NAMALWA (cell line): ENCODE measurements at regions not wholly inside any gene's neighbourhood (a gene's known extent, or its start where the extent isn't known, plus 50 kb on each side); places are given as distances from the start of the nearest gene placed in this dataset.

Experiments used
- DNase-seq: peaks from one replicate; pipeline ENCODE4 v3.0.0-alpha.2; 2015; ENCODE audit warnings: low spot score

- no peak for DNase-seq
These were observed 981.0 kb upstream of the CDH2 start for GRCh38 chr18:29157905-29158304.

DNA sequence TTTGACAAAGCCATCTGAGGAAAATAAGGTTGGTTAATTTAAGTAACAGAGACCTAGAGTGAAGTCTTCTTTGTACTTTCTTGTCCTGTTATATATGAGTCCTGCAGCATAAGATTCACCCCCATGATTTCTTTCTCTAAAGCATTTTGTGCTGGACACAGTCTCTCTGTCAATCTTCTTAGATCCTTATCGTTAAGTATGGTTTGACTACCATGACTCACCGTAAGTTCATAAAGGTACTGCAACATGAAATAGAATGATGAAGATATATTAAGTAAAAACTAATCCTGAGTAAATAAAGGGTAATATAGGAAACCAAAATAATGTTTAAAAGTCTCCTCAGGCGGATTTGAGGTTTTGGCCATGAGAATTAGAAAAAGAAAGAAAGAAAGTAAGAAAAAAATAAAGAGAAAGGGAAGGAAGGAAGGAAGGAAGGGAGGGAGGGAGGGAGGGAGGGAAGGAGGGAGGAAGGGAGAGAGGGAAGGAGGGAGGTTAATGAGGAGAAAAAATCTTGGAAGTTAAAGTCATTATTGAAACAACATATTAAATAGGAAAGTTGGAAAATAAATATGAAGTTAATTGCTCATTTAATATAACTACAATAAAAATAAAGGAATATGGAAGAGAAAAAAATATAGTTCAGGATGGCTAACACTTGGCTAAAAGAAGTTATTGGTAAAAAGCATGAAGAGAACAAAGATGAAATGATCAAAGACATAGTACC lies 980.3 kb upstream of the CDH2 start:
- DNase-seq = no peak

DNA sequence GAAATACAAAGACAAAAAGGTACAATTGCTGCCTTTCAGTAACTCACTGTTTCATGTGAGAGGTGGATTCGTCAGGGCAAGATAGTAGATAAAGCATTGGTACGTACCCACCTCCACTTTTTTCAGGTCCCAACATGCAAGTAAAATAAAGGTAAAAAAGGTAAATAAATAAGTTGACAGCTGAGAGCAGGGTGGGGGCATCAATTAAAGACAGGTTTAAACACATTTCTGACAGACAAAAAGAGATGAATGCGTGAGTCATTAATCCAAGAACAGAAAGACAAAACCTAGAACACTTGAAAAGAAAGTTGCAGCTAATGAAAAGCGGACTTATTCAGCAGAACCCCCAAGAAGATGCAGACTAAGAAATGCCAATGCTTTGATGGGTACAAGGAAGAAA lies 979.6 kb upstream of the CDH2 start:
- no peak for DNase-seq

GRCh38 chr18:29154758-29155725 lies 978.1 kb upstream of the CDH2 start:
- DNase-seq = no peak

DNA sequence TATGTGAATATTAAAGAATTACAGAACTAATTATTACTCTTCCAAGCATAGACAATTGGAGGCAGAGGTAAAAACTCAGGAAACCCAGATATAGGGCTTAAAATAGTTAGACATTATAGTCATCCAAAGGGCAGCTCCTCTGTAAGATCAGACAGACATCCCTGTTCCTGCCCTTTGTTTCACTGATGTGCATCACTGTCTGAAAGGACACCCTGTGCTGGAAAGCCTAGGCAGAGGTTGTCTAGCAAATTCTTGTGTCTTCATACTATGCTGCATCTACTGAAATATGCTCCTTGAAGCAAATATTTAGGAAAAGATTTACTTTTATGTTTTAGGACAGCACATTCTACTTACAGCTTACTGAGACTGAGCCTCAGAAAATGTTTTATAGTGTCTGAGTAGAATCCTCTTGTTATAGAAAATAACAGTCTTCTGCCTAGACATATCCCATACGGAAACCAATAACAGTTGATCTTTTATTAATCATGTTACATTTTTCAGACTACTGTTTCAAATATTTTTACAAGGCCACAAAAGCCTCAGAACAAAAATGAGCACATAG lies 977.3 kb upstream of the CDH2 start:
- DNase-seq = no peak

GRCh38 chr18:29153091-29153490 lies 976.2 kb upstream of the CDH2 start:
- DNase-seq = no peak

GRCh38 chr18:29147944-29148343 lies 971.0 kb upstream of the CDH2 start:
- no peak for DNase-seq

DNA sequence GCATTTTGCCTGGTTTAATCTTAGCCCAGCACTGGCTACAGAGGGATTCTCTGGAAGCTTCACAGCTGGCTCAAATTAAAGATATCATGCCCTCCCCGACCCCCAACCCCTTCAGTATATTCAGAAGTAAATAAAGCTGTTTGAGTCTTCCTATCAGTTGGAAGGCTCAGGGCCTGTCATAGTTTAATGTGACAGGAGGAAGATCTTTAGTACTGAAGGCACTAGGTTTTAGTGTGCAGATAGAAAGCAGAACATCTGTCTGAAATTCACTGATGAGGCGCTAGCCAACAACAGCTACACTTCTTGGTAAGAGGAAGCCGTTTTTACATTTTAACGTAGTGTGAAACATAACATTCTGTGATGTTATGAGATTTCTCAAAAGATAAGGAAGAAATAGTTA lies 969.1 kb upstream of the CDH2 start:
- no peak for DNase-seq

- DNase-seq = no peak
These were observed 963.7 kb upstream of the CDH2 start for GRCh38 chr18:29140590-29140989.

GRCh38 chr18:29137773-29138495 lies 961.0 kb upstream of the CDH2 start:
- no peak for DNase-seq

- DNase-seq = no peak
These were observed 947.0 kb upstream of the CDH2 start for GRCh38 chr18:29123706-29124530.

DNA sequence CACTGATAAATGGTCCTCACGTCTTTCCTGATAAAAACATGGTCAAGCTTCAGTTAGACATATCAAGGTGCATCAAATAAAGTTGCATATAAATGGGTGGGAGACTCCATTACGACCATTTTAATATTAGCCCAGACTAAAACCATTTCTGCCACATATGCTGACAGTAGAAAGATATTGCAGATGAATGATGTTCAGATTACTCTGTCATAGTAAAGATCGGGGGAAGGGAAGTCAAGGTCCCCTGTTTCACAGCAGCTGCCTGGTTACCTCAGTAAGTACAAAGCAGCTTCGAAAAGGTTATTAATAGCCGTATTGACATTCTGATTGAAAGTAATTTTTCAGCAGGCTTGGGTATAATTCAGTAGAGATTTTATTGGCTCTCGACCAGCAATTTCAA lies 927.7 kb upstream of the CDH2 start:
- no peak for DNase-seq

DNA sequence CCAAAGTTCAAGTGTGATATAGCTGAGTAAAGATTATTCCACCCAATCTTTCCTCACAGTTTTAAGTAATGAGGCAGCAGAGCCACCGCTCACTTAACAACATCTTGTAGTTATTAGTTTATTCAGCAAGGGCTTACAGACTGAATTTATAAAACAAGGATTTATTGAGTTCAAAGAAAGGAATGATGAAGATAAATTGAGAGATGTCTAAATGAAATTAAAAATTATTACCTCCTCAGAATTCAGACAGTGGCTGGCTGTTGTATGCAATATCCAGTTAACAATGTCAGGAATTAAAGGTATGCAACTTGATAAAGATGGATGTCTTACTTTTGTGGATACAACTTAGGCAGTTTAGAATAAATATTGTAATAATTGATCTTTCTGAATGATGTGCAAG lies 927.3 kb upstream of the CDH2 start:
- no peak for DNase-seq

- DNase-seq = no peak
These were observed 919.3 kb upstream of the CDH2 start for GRCh38 chr18:29096079-29096770.

- DNase-seq = no peak
These were observed 910.8 kb upstream of the CDH2 start for GRCh38 chr18:29087616-29088246.

- no peak for DNase-seq
These were observed 907.2 kb upstream of the CDH2 start for GRCh38 chr18:29084120-29084519.

DNA sequence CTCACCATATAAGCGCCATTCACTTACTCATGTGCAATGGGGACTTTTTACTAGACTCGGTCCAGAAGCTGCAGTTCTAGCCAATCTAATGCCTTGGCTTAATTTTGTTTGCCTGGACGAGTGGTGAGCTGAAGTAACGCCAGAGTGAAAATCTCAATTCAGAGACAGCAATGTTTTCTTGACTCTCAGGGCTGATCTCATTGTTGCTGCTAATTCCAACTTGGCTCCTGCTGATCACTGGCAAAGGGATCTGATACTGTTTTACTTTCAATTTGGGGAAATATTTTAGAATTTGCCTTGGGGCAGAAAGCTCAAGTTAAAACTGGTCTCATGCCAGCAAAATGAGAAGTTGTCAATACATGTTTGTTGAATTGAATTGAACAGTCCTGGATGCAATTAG lies 906.6 kb upstream of the CDH2 start:
- no peak for DNase-seq

DNA sequence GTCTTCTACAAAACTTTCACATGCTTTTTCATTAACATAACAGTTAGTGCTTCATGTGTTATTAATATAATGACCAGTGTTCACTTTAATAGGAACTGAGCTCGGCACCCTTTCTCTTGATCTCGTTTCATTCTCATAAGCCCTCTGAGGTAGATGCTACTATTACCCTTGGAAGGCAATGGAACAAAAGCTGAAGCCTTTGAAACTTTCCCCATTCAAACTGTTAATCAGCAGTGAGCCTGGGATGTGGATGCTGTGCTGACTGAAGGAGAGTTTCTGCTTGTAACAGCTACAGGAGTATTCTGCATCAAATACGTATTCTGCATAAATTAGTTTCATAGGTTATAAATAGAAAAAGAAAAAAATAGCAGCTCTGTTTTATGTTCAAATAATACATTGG lies 904.0 kb upstream of the CDH2 start:
- no peak for DNase-seq

DNA sequence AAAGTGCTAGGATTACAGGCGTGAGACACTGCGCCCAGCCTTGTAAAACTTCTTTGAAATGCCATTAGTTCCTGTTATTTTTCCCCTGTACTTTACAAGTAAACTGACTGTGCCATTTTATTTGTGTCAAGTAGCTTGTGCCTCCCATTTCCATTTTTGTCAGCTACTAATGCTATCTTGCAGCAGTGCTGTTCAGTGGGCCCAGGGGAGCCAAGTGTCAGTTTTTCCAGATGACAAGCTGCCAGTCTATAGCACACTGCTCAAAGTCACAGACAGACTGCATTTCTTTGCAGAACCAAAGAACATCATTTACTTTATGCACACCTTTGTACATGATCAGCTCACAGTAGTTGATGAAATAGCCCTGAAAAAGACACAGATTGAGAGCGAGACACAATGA lies 901.3 kb upstream of the CDH2 start:
- no peak for DNase-seq

- no peak for DNase-seq
These were observed 900.4 kb upstream of the CDH2 start for GRCh38 chr18:29077344-29077743.
